ENCODE measurements at regions not wholly inside any gene's neighbourhood (a gene's known extent, or its start where the extent isn't known, plus 50 kb on each side); places are given as distances from the start of the nearest gene placed in this dataset.

GRCh38 chr1:101102426-101103156 is 77.0 kb upstream of the DPH5 start:
- Histone ChIP-seq H3K4me1 (ENCODE audit: control insufficient read depth, insufficient read depth, low read length) (no peaks in the 10 kb centered on the region), H3K27ac (ENCODE audit: low read length) (no peak overlapping the region), H3K36me3 (ENCODE audit: control insufficient read depth, insufficient read depth, low read length) (no peaks in the 10 kb centered on the region), H3K4me3 (ENCODE audit: low read length) (no peak overlapping the region), H3K27me3 (ENCODE audit: control insufficient read depth, insufficient read depth, low read length) (no peaks in the 10 kb centered on the region), H3K9me3 (ENCODE audit: control insufficient read depth, insufficient read depth, low read length) (no peaks in the 10 kb centered on the region)
- Mint-ChIP-seq H3K36me3 (no peaks in the 10 kb centered on the region), H3K4me3 (no peak overlapping the region), H3K27ac (no peak overlapping the region), H3K4me1 (peaks cover 4% of the 10 kb centered on the region in 2 donors), H3K9me3 (no peaks in the 10 kb centered on the region), H3K27me3 (ENCODE audit: low read depth in 2 of 2) (peaks cover 0 to 5% of the 10 kb centered on the region in 2 donors)
- ATAC-seq (no peak), DNase-seq (no peak)
- no peak for TF ChIP-seq CTCF (IDR thresholded peaks at IDR 0.05)
- intact Hi-C loops (cut with micrococcal nuclease): no loop called here
- no CpG with 5 or more reads among the region's 2 CpGs for WGBS (ENCODE audit: insufficient coverage)

GRCh38 chr1:101101360-101101759 is 75.8 kb upstream of the DPH5 start:
- no peaks in the 10 kb centered on the region for H3K9me3 Mint-ChIP-seq
- Histone ChIP-seq H3K4me3 (ENCODE audit: low read length) (no peak overlapping the region), H3K9me3 (ENCODE audit: control insufficient read depth, insufficient read depth, low read length) (no peaks in the 10 kb centered on the region), H3K27ac (ENCODE audit: low read length) (no peak overlapping the region), H3K27me3 (ENCODE audit: control insufficient read depth, insufficient read depth, low read length) (no peaks in the 10 kb centered on the region), H3K4me1 (ENCODE audit: control insufficient read depth, insufficient read depth, low read length) (no peaks in the 10 kb centered on the region), H3K36me3 (ENCODE audit: control insufficient read depth, insufficient read depth, low read length) (no peaks in the 10 kb centered on the region)
- no peak overlapping the region for H3K27ac Mint-ChIP-seq
- peaks cover 0 to 5% of the 10 kb centered on the region in 2 donors for H3K27me3 Mint-ChIP-seq (ENCODE audit: low read depth in 2 of 2)
- H3K4me1 Mint-ChIP-seq: peaks cover 4% of the 10 kb centered on the region in 2 donors
- no peak for DNase-seq
- intact Hi-C loops (cut with micrococcal nuclease): no loop called here
- no peak overlapping the region for H3K4me3 Mint-ChIP-seq
- no CpG with 5 or more reads among the region's 2 CpGs for WGBS (ENCODE audit: insufficient coverage)
- no peaks in the 10 kb centered on the region for H3K36me3 Mint-ChIP-seq
- no peak for ATAC-seq
- TF ChIP-seq CTCF (IDR thresholded peaks at IDR 0.05): no peak

GRCh38 chr1:101100674-101101073 is 75.1 kb upstream of the DPH5 start:
- Histone ChIP-seq H3K27me3 (ENCODE audit: control insufficient read depth, insufficient read depth, low read length) (no peaks in the 10 kb centered on the region), H3K4me1 (ENCODE audit: control insufficient read depth, insufficient read depth, low read length) (no peaks in the 10 kb centered on the region), H3K4me3 (ENCODE audit: low read length) (no peak overlapping the region), H3K27ac (ENCODE audit: low read length) (no peak overlapping the region), H3K36me3 (ENCODE audit: control insufficient read depth, insufficient read depth, low read length) (no peaks in the 10 kb centered on the region), H3K9me3 (ENCODE audit: control insufficient read depth, insufficient read depth, low read length) (no peaks in the 10 kb centered on the region)
- Mint-ChIP-seq H3K9me3 (no peaks in the 10 kb centered on the region), H3K27ac (no peak overlapping the region), H3K4me1 (peaks cover 4% of the 10 kb centered on the region in 2 donors), H3K4me3 (no peak overlapping the region), H3K36me3 (no peaks in the 10 kb centered on the region), H3K27me3 (ENCODE audit: low read depth in 2 of 2) (peaks cover 0 to 5% of the 10 kb centered on the region in 2 donors)
- DNase-seq: no peak
- no peak for TF ChIP-seq CTCF (IDR thresholded peaks at IDR 0.05)
- ATAC-seq: no peak
- WGBS (ENCODE audit: insufficient coverage): 89% methylated on average over 2 of the region's 3 CpGs
- intact Hi-C loops (cut with micrococcal nuclease): no loop called here

- H3K36me3 Mint-ChIP-seq: no peaks in the 10 kb centered on the region
- WGBS (ENCODE audit: insufficient coverage): 29% methylated on average over 1 of the region's 2 CpGs
- H3K27me3 Mint-ChIP-seq (ENCODE audit: low read depth in 2 of 2): peaks cover 0 to 5% of the 10 kb centered on the region in 2 donors
- peaks cover 4% of the 10 kb centered on the region in 2 donors for H3K4me1 Mint-ChIP-seq
- intact Hi-C loops (cut with micrococcal nuclease): no loop called here
- no peak overlapping the region for H3K27ac Mint-ChIP-seq
- Histone ChIP-seq H3K9me3 (ENCODE audit: control insufficient read depth, insufficient read depth, low read length) (no peaks in the 10 kb centered on the region), H3K4me1 (ENCODE audit: control insufficient read depth, insufficient read depth, low read length) (no peaks in the 10 kb centered on the region), H3K4me3 (ENCODE audit: low read length) (no peak overlapping the region), H3K27ac (ENCODE audit: low read length) (no peak overlapping the region), H3K27me3 (ENCODE audit: control insufficient read depth, insufficient read depth, low read length) (no peaks in the 10 kb centered on the region), H3K36me3 (ENCODE audit: control insufficient read depth, insufficient read depth, low read length) (no peaks in the 10 kb centered on the region)
- DNase-seq (no peak), ATAC-seq (no peak)
- no peak overlapping the region for H3K4me3 Mint-ChIP-seq
- TF ChIP-seq CTCF (IDR thresholded peaks at IDR 0.05): no peak
- no peaks in the 10 kb centered on the region for H3K9me3 Mint-ChIP-seq
These were observed 73.3 kb upstream of the DPH5 start for GRCh38 chr1:101098907-101099306.

Measured in natural killer cell (primary cell).